ENCODE measurements at regions not wholly inside any gene's neighbourhood (a gene's known extent, or its start where the extent isn't known, plus 50 kb on each side); places are given as distances from the start of the nearest gene placed in this dataset.

- Mint-ChIP-seq H3K9me3 (no peaks in the 10 kb centered on the region), H3K36me3 (no peaks in the 10 kb centered on the region), H3K4me3 (no peak overlapping the region), H3K27me3 (no peaks in the 10 kb centered on the region), H3K27ac (no peak overlapping the region), H3K4me1 (no peaks in the 10 kb centered on the region)
- no peak for ATAC-seq
Observed at GRCh38 chr2:219951099-219951498, 323.7 kb downstream of the SLC4A3 start.

GRCh38 chr2:219954331-219954730 lies 326.9 kb downstream of the SLC4A3 start:
- Mint-ChIP-seq H3K27ac (no peak overlapping the region), H3K9me3 (no peaks in the 10 kb centered on the region), H3K36me3 (no peaks in the 10 kb centered on the region), H3K4me3 (no peak overlapping the region), H3K4me1 (no peaks in the 10 kb centered on the region), H3K27me3 (no peaks in the 10 kb centered on the region)
- ATAC-seq: no peak

DNA sequence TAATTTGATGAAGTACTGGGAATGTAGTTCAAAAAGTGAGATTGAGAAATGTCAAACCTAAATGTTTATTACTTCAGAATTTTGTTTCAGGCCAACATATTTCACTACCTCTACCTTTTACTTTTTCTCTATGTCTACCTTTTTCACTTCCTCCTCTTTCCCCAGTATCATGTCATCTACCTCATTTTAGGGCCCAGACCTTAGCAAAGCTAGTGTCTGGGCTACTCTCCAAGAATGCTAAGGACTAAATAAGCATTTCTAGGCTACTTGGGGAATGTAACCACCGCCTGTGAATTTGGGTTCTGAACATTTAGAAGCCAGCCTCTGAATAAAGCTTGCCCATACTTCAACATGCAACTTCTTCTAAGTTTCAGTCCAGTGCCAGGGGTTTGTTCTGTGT lies 330.4 kb downstream of the SLC4A3 start:
- no peak for ATAC-seq
- Mint-ChIP-seq H3K27me3 (no peaks in the 10 kb centered on the region), H3K4me3 (no peak overlapping the region), H3K9me3 (no peaks in the 10 kb centered on the region), H3K36me3 (no peaks in the 10 kb centered on the region), H3K27ac (no peak overlapping the region), H3K4me1 (no peaks in the 10 kb centered on the region)

- no peaks in the 10 kb centered on the region for H3K27me3 Mint-ChIP-seq
- no peak for ATAC-seq
- no peaks in the 10 kb centered on the region for H3K36me3 Mint-ChIP-seq
Observed at GRCh38 chr2:219958941-219959340, 331.5 kb downstream of the SLC4A3 start.

DNA sequence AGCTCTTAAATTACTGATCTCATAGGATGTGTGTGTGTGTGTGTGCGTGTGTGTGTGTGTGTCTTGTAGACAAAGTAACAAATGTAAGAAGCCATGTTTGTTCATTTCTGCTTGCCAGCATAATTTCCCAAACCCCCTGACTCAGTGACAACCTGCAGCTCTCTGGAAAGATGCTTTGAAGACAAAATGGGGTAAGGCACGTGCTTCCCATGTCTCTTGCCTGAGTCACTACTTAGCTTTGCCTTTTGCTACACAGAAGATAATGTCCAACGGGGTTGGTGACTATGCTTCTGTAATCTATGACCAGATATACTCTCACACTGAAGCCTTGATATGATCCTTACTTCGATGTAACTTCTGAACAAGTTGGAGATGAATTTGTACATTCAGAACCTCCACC lies 332.0 kb downstream of the SLC4A3 start:
- no peak for ATAC-seq
- Mint-ChIP-seq H3K4me3 (no peak overlapping the region), H3K9me3 (no peaks in the 10 kb centered on the region), H3K36me3 (no peaks in the 10 kb centered on the region), H3K27ac (no peak overlapping the region), H3K27me3 (no peaks in the 10 kb centered on the region), H3K4me1 (no peaks in the 10 kb centered on the region)

More at GRCh38 chr2:219958941-219959340, 331.5 kb downstream of the SLC4A3 start:
- Mint-ChIP-seq H3K4me1 (no peaks in the 10 kb centered on the region), H3K27ac (no peak overlapping the region), H3K4me3 (no peak overlapping the region), H3K9me3 (no peaks in the 10 kb centered on the region)

- Mint-ChIP-seq H3K4me3 (no peak overlapping the region), H3K27ac (no peak overlapping the region), H3K36me3 (no peaks in the 10 kb centered on the region), H3K27me3 (no peaks in the 10 kb centered on the region), H3K9me3 (no peaks in the 10 kb centered on the region), H3K4me1 (no peaks in the 10 kb centered on the region)
- ATAC-seq: no peak
Observed at GRCh38 chr2:219961947-219962498, 334.6 kb downstream of the SLC4A3 start.

DNA sequence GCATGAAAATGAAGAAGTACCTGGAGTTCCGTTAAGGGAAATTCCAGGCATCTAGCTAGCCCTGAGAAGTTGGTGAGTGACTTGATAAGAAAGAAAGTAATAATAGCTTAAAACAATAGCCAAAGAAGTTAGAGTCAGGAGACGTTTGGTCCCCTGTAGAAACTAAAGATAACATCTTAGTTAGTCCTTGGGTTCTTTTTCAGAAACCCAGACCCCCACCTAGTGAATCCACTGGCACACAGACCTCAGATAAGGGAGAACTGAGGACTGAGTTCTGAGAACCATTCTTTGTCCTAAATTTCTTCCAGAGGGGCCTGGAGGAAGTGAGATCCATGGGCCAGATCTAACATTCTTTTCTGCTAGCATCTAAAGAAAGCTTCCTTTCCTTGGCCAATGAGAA lies 335.4 kb downstream of the SLC4A3 start:
- peaks cover 3% of the 10 kb centered on the region for H3K9me3 Mint-ChIP-seq
- ATAC-seq: no peak
- no peaks in the 10 kb centered on the region for H3K4me1 Mint-ChIP-seq
- H3K27me3 Mint-ChIP-seq: no peaks in the 10 kb centered on the region
- no peaks in the 10 kb centered on the region for H3K36me3 Mint-ChIP-seq
- no peak overlapping the region for H3K4me3 Mint-ChIP-seq
- H3K27ac Mint-ChIP-seq: no peak overlapping the region

DNA sequence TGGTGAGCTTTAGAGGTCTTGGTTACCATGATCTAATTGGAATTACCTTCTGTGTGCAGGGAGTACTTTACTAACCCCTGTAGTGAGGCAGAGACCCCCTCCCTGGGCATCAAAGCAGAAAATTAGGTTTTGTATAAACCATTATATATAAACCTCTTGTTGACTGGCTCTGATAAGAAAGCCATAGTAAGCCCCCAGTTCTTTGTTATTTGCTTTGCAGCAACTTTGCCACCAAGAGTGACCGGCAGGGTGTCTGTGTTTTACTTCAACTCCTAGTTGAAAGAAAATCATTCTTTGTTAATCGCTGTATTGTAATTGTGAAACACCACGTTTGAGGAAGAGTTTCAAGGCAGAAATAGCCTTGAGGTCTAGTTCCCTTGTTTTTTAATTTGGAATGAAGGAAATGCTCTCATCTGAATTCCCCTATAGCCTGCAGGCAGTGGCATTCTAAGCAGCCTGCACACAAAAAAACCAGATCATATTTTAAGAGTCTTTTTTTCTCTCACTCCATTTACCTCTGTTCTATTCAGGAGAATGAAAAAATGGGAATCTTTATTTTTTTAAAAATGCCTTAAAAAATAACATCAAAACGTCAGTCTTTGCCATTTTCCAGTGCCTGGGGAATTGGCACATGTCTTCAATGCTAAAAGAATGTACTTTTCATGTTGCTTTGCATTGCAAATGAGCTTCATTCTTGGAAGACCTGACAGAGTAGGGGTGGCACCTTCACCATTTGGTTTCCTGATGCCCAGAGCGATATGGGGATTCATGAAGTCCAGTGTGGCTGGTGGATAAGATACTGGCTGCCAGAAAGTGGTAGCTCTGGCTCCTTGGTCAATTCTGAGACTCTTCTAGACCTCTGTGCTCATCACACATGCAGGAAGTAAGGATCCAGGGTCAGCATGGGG lies 338.1 kb downstream of the SLC4A3 start:
- H3K27ac Mint-ChIP-seq: no peak overlapping the region
- ATAC-seq: no peak
- no peaks in the 10 kb centered on the region for H3K4me1 Mint-ChIP-seq

GRCh38 chr2:219967247-219968245 lies 340.1 kb downstream of the SLC4A3 start:
- no peaks in the 10 kb centered on the region for H3K36me3 Mint-ChIP-seq
- peaks cover 5% of the 10 kb centered on the region for H3K9me3 Mint-ChIP-seq
- ATAC-seq: no peak
- no peak overlapping the region for H3K27ac Mint-ChIP-seq
- no peaks in the 10 kb centered on the region for H3K4me1 Mint-ChIP-seq
- no peaks in the 10 kb centered on the region for H3K27me3 Mint-ChIP-seq
- no peak overlapping the region for H3K4me3 Mint-ChIP-seq

More for the DNA sequence above, 338.1 kb downstream of the SLC4A3 start:
- Mint-ChIP-seq H3K36me3 (no peaks in the 10 kb centered on the region), H3K9me3 (peaks cover 5% of the 10 kb centered on the region), H3K27me3 (no peaks in the 10 kb centered on the region), H3K4me3 (no peak overlapping the region)

DNA sequence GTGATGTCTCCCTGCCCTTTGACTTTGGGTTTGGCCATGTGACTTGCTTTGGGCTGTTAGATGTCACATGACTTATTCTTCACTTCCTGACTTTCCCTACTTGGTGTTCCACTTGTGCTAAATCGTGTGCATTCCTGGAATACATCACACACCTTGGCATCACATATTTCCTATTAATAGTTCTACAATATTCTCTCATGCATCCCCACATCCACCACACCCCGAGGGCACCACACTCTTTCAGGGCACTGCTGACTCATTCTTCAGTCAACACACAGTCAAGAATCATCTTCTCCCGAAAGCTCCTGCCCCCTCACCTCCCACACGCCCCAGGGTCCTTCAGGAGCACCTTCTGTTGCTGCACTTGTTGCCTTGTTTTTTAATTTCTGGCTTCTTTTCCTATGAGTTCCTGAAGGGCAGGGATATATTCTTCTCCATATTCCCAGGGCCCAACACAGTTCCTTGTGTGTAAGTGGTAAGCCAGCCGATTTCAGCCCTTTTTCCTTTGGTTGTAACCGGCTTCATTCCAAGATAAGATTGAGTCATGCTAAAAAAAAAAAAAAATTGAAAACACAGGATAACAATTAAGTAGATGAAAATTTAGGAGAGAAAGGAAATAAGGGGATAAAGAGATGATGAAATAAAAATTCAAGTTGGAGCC lies 341.4 kb downstream of the SLC4A3 start:
- no peaks in the 10 kb centered on the region for H3K27me3 Mint-ChIP-seq
- peaks cover 6% of the 10 kb centered on the region for H3K9me3 Mint-ChIP-seq
- H3K4me1 Mint-ChIP-seq: no peaks in the 10 kb centered on the region
- no peak overlapping the region for H3K4me3 Mint-ChIP-seq
- no peak for ATAC-seq
- H3K36me3 Mint-ChIP-seq: no peaks in the 10 kb centered on the region
- H3K27ac Mint-ChIP-seq: no peak overlapping the region

DNA sequence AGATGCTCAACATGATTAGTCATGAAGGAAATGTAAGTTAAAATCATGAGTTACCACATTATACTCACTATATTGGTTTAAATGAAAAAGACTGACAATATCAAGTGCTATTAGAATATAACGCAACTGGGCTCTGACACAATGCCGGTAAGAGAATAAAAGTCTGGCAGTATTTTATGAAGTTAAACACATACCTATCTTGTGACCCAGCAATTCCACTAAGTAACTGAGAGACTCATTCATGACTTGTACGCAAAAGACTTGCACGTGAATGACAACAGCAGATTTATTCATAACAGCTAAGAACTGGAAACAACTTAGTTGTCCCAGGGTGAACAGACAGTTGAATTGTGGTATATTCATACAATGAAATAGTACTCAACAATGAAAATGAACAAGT lies 342.1 kb downstream of the SLC4A3 start:
- H3K36me3 Mint-ChIP-seq: no peaks in the 10 kb centered on the region
- no peak overlapping the region for H3K27ac Mint-ChIP-seq
- peaks cover 8% of the 10 kb centered on the region for H3K9me3 Mint-ChIP-seq
- no peak for ATAC-seq
- no peaks in the 10 kb centered on the region for H3K4me1 Mint-ChIP-seq
- no peak overlapping the region for H3K4me3 Mint-ChIP-seq
- no peaks in the 10 kb centered on the region for H3K27me3 Mint-ChIP-seq

GRCh38 chr2:219973136-219973535 lies 345.7 kb downstream of the SLC4A3 start:
- Mint-ChIP-seq H3K27me3 (no peaks in the 10 kb centered on the region), H3K4me3 (no peak overlapping the region), H3K4me1 (no peaks in the 10 kb centered on the region), H3K27ac (no peak overlapping the region), H3K9me3 (peaks cover 12% of the 10 kb centered on the region), H3K36me3 (no peaks in the 10 kb centered on the region)
- no peak for ATAC-seq

GRCh38 chr2:219976871-219977270 lies 349.4 kb downstream of the SLC4A3 start:
- Mint-ChIP-seq H3K27ac (no peak overlapping the region), H3K27me3 (no peaks in the 10 kb centered on the region), H3K4me3 (no peak overlapping the region), H3K4me1 (no peaks in the 10 kb centered on the region), H3K9me3 (peaks cover 10% of the 10 kb centered on the region), H3K36me3 (no peaks in the 10 kb centered on the region)
- ATAC-seq: no peak

- H3K27ac Mint-ChIP-seq: no peak overlapping the region
- no peaks in the 10 kb centered on the region for H3K27me3 Mint-ChIP-seq
- peaks cover 4% of the 10 kb centered on the region for H3K9me3 Mint-ChIP-seq
- ATAC-seq: no peak
- H3K4me1 Mint-ChIP-seq: no peaks in the 10 kb centered on the region
- H3K4me3 Mint-ChIP-seq: no peak overlapping the region
- H3K36me3 Mint-ChIP-seq: no peaks in the 10 kb centered on the region
Observed at GRCh38 chr2:219980638-219981037, 353.2 kb downstream of the SLC4A3 start.

GRCh38 chr2:219983836-219984235 lies 356.4 kb downstream of the SLC4A3 start:
- H3K9me3 Mint-ChIP-seq: no peaks in the 10 kb centered on the region
- no peak overlapping the region for H3K27ac Mint-ChIP-seq
- H3K4me3 Mint-ChIP-seq: no peak overlapping the region
- H3K36me3 Mint-ChIP-seq: no peaks in the 10 kb centered on the region
- ATAC-seq: no peak
- H3K4me1 Mint-ChIP-seq: no peaks in the 10 kb centered on the region
- H3K27me3 Mint-ChIP-seq: no peaks in the 10 kb centered on the region

Measured in stimulated activated memory B cell treated with anti-CD40 and anti-IgM and Interleukin-4, amounts not matched to agents 10 μg/mL and 1 μg/mL and 100 μg/mL, for 72 hours (primary cell).